CD4-positive, alpha-beta T cell (primary cell): ENCODE measurements at regions not wholly inside any gene's neighbourhood (a gene's known extent, or its start where the extent isn't known, plus 50 kb on each side); places are given as distances from the start of the nearest gene placed in this dataset.

Source experiments
- ATAC-seq: fragments of 200-7000 bp; cut with Tn5 transposase; one replicate; pipeline ENCODE4 v1.10.0; 2022; ENCODE audit warnings: mild to moderate bottlenecking; ENCODE audit not compliant: poor library complexity
- CTCF ChIA-PET: fragments of 350-600 bp; sonication (Branson Sonifier 250); formaldehyde crosslinking; loops from one replicate; lab custom pipeline; 2021; ENCODE audit warnings: antibody characterized with exemption, inconsistent platforms; lab: Charles Lee
- POLR2A ChIA-PET: fragments of 350-600 bp; sonication (Branson Sonifier 250); formaldehyde crosslinking; loops from one replicate; lab custom pipeline; 2021; ENCODE audit warnings: antibody characterized with exemption, inconsistent platforms; lab: Charles Lee
- DNase-seq, 14 experiments: peaks; one replicate each; pipeline ENCODE4 v3.0.0-alpha.2; 2013 to 2020; ENCODE audit warnings: mixed read lengths in 2 of 14
- H3K27ac ChIP-seq, 2 donors: one replicate each; pipeline versions ENCODE4 v1.5.1 to v1.7.0; 2013; ENCODE audit warnings: low read length in 2 of 2, low read depth in 1 of 2, mild to moderate bottlenecking in 1 of 2
- H3K27me3 ChIP-seq, 2 experiments: 1 replicate in 1 of 2; 2 replicates in 1 of 2; pipeline versions ENCODE4 v1.6.1 to v1.7.0; 2013; ENCODE audit warnings: low read length in 2 of 2, control low read depth in 1 of 2, mild to moderate bottlenecking in 1 of 2, moderate library complexity in 1 of 2; ENCODE audit not compliant: insufficient read depth in 2 of 2, control insufficient read depth in 1 of 2
- H3K36me3 ChIP-seq: one replicate; pipeline ENCODE4 v1.6.1; 2013; ENCODE audit warnings: low read length, control low read depth; ENCODE audit not compliant: insufficient read depth
- H3K4me1 ChIP-seq: one replicate; pipeline ENCODE4 v1.6.1; 2013; ENCODE audit warnings: low read length, control low read depth; ENCODE audit not compliant: insufficient read depth
- H3K4me3 ChIP-seq: one replicate; pipeline ENCODE4 v1.5.1; 2013; ENCODE audit warnings: mild to moderate bottlenecking, low read length, moderate library complexity
- H3K9me3 ChIP-seq, 2 experiments: 1 replicate in 1 of 2; 2 replicates in 1 of 2; pipeline versions ENCODE4 v1.6.1 to v1.7.0; 2013; ENCODE audit warnings: low read length in 2 of 2, mild to moderate bottlenecking in 2 of 2, control low read depth in 1 of 2, moderate library complexity in 1 of 2; ENCODE audit not compliant: control insufficient read depth in 1 of 2, insufficient read depth in 1 of 2
- H3K27ac Mint-ChIP-seq: one replicate; pipeline ENCODE4 v1.8.0; 2020; ENCODE audit warnings: mixed read lengths
- H3K27me3 Mint-ChIP-seq: one replicate; pipeline ENCODE4 v1.8.0; 2021; ENCODE audit warnings: mixed read lengths
- H3K36me3 Mint-ChIP-seq: one replicate; pipeline ENCODE4 v1.8.0; 2021; ENCODE audit warnings: low read depth, mixed read lengths
- H3K4me1 Mint-ChIP-seq: one replicate; pipeline ENCODE4 v1.8.0; 2021; ENCODE audit warnings: low read depth, mixed read lengths
- H3K4me3 Mint-ChIP-seq: one replicate; pipeline ENCODE4 v1.8.0; 2020; ENCODE audit warnings: mild to moderate bottlenecking, mixed read lengths
- H3K9me3 Mint-ChIP-seq: one replicate; pipeline ENCODE4 v1.8.0; 2020; ENCODE audit warnings: mixed read lengths
- CTCF ChIP-seq: fragments of 200-600 bp; IDR thresholded peaks from one replicate; pipeline ENCODE4 v1.8.0; 2022; ENCODE audit warnings: antibody characterized with exemption, mild to moderate bottlenecking
- intact Hi-C, 2 experiments: fragments of 100-400 bp; cut with DNase I in 1 of 2; cut with micrococcal nuclease in 1 of 2; formaldehyde crosslinking; loops; one replicate each; pipeline versions ENCODE4 v1.15.1 to v1.9.0; 2023 to 2025; cut with DNase I, micrococcal nuclease

- ChIA-PET POLR2A (no interaction called here), CTCF (no interaction called here)
- Mint-ChIP-seq H3K27me3 (no peaks in the 10 kb centered on the region), H3K27ac (no peak overlapping the region), H3K9me3 (no peaks in the 10 kb centered on the region), H3K4me1 (peaks cover 4% of the 10 kb centered on the region), H3K4me3 (no peak overlapping the region), H3K36me3 (no peaks in the 10 kb centered on the region)
- DNase-seq = peak in 1 of 14 experiments; percentile 21
- no peak for ATAC-seq
- no peak overlapping the region for H3K4me3 ChIP-seq
- no peak overlapping the region for H3K27ac ChIP-seq
- TF ChIP-seq CTCF = no peak
- H3K4me1 ChIP-seq = no peaks in the 10 kb centered on the region
- peaks cover 0 to 2% of the 10 kb centered on the region in 2 experiments for H3K9me3 ChIP-seq
- H3K27me3 ChIP-seq = no peaks in the 10 kb centered on the region
- H3K36me3 ChIP-seq = no peaks in the 10 kb centered on the region
- intact Hi-C loops = no loop called here
Measured at GRCh38 chr1:4017636-4018365, 117.7 kb upstream of the C1orf174 start.

GRCh38 chr1:4018466-4019146 is 118.5 kb upstream of the C1orf174 start:
- Histone ChIP-seq H3K4me1 (no peaks in the 10 kb centered on the region), H3K27ac (no peak overlapping the region), H3K4me3 (no peak overlapping the region), H3K36me3 (no peaks in the 10 kb centered on the region), H3K27me3 (no peaks in the 10 kb centered on the region), H3K9me3 (peaks cover 0 to 6% of the 10 kb centered on the region in 2 experiments)
- no peaks in the 10 kb centered on the region for H3K9me3 Mint-ChIP-seq
- no peak overlapping the region for H3K27ac Mint-ChIP-seq
- H3K27me3 Mint-ChIP-seq = no peaks in the 10 kb centered on the region
- ChIA-PET POLR2A (no interaction called here), CTCF (no interaction called here)
- H3K4me3 Mint-ChIP-seq = no peak overlapping the region
- no peak for TF ChIP-seq CTCF
- DNase-seq = peak in 2 of 14 experiments; percentile 5 to 14
- H3K36me3 Mint-ChIP-seq = no peaks in the 10 kb centered on the region
- peaks cover 4% of the 10 kb centered on the region for H3K4me1 Mint-ChIP-seq
- intact Hi-C loops = no loop called here
- ATAC-seq = no peak

- H3K4me3 Mint-ChIP-seq = no peak overlapping the region
- CTCF ChIA-PET = no interaction called here
Measured at GRCh38 chr1:4019147-4019521, 119.1 kb upstream of the C1orf174 start.

More at GRCh38 chr1:4019147-4019521, 119.1 kb upstream of the C1orf174 start:
- H3K36me3 Mint-ChIP-seq = no peaks in the 10 kb centered on the region
- no peak for TF ChIP-seq CTCF
- no peaks in the 10 kb centered on the region for H3K4me1 ChIP-seq
- ATAC-seq = no peak
- no peak overlapping the region for H3K4me3 ChIP-seq
- no peaks in the 10 kb centered on the region for H3K9me3 Mint-ChIP-seq
- H3K36me3 ChIP-seq = no peaks in the 10 kb centered on the region
- POLR2A ChIA-PET = no interaction called here
- peaks cover 0 to 6% of the 10 kb centered on the region in 2 experiments for H3K9me3 ChIP-seq
- H3K27ac Mint-ChIP-seq = no peak overlapping the region
- no peaks in the 10 kb centered on the region for H3K27me3 ChIP-seq
- peak in 1 of 14 experiments; percentile 8 for DNase-seq
- no peaks in the 10 kb centered on the region for H3K27me3 Mint-ChIP-seq
- H3K27ac ChIP-seq = no peak overlapping the region
- H3K4me1 Mint-ChIP-seq = peaks cover 4% of the 10 kb centered on the region
- intact Hi-C loops = no loop called here
